VCaP (cell line): ENCODE measurements at regions not wholly inside any gene's neighbourhood (a gene's known extent, or its start where the extent isn't known, plus 50 kb on each side); places are given as distances from the start of the nearest gene placed in this dataset.

Source experiments
- H3K27ac ChIP-seq: fragments of 450-650 bp; 2 replicates; pipeline ENCODE4 v1.5.1; 2017
- CTCF ChIP-seq: fragments of 450-650 bp; conservative IDR thresholded peaks from 2 replicates; pipeline ENCODE4 v1.5.1; 2017; ENCODE audit warnings: mild to moderate bottlenecking, moderate library complexity

GRCh38 chr2:10188729-10189305, 66.3 kb downstream of the RRM2 start:
- no peak for TF ChIP-seq CTCF
- no peak overlapping the region for H3K27ac ChIP-seq

GRCh38 chr2:10190255-10190654, 67.7 kb downstream of the RRM2 start:
- no peak overlapping the region for H3K27ac ChIP-seq
- no peak for TF ChIP-seq CTCF

- TF ChIP-seq CTCF = no peak
- no peak overlapping the region for H3K27ac ChIP-seq
These were observed 68.4 kb downstream of the RRM2 start for GRCh38 chr2:10190737-10191532.

DNA sequence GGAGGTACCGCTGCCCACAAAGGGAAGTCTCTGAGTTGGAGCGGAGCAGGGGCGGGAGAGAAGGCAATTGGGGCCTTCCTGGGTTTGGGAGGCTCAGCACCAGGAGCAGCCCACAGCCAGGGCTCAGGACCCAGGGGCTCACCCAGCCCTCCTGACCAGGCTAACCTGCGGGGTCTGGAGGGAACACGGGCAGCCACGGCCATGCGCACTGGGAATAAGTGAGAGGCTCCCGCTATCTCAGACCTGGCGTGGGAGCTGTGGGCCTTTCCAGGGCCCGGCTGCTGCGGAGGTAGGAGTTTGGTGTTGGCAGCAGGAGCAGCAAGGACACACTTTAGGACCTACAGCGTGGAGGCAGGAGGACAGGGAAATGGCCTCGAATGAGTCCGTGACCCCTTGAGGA, 69.0 kb downstream of the RRM2 start:
- H3K27ac ChIP-seq = no peak overlapping the region
- TF ChIP-seq CTCF = no peak

DNA sequence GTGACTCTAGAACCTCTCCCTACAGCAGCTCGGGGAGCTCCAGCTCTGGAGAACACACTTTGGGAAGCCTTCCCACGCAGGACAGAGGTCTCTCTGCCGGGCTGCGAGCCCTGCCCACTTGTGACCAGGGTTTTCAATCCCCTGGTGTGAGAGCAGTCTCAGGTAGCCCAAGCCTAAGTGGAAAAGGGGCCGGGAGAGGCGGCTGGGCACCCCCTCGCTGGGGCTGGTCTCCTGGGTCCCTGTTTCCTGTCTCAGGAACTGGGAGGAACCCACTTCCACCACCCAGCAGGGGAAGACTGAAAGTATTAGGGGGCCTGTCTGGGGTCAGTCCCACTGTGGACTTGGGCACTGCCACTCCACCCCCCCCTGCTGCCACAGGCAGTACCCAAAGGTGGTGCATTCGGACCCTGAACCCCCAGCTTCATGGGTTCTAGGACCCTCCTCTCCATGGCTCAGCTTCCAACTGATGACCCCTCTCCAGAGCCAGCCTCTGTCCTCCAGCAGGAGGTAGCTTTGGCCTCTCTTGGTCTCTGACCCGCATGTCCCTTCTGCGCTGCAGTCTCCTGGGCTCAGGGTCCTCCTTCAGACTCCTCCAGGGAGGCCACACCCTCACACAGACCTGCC, 70.0 kb downstream of the RRM2 start:
- TF ChIP-seq CTCF = no peak
- H3K27ac ChIP-seq = no peak overlapping the region

DNA sequence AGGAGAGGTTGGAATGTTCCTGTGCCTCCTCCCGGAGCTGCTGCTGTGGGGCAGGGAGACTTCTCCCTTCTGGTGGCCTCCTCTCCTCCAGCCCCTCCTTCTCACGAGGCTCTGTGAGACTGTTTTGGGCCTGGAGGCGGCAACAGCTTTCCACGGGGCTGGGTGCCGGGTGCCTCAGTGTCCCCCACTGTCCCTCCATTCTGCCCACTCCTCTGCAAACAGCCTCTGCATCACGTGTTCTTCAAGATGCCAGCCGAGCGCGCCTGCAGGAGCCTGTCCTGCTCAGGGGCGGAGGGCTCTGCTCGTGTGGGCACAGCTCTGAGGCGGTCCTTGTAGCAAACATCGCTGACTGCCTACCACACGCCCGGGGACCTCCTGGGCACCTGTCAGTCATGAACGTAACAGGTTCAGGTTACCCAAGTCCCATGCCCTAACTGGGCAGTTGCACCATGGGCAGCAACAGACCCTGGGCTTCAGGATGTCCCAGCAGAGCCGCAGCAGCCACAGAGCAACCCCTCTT, 70.8 kb downstream of the RRM2 start:
- TF ChIP-seq CTCF = no peak
- no peak overlapping the region for H3K27ac ChIP-seq
